Chondrocyte (in vitro differentiated cells): ENCODE measurements at regions not wholly inside any gene's neighbourhood (a gene's known extent, or its start where the extent isn't known, plus 50 kb on each side); places are given as distances from the start of the nearest gene placed in this dataset.

ENCODE experiments used
- DNase-seq: peaks from one replicate; pipeline ENCODE4 v3.0.0; 2021; ENCODE audit warnings: mixed read lengths, low spot score
- H3K27ac Mint-ChIP-seq: one replicate; pipeline ENCODE4 v1.8.0; 2021; ENCODE audit warnings: mild to moderate bottlenecking, moderate library complexity, mixed read lengths; ENCODE audit not compliant: unreplicated experiment
- H3K27me3 Mint-ChIP-seq: 2 replicates; pipeline ENCODE4 v1.8.0; 2021; ENCODE audit warnings: low read depth, mixed read lengths
- H3K36me3 Mint-ChIP-seq: 2 replicates; pipeline ENCODE4 v1.8.0; 2021; ENCODE audit warnings: low read depth, mixed read lengths
- H3K4me1 Mint-ChIP-seq: 2 replicates; pipeline ENCODE4 v1.8.0; 2021; ENCODE audit warnings: low read depth, mild to moderate bottlenecking, mixed read lengths
- H3K4me3 Mint-ChIP-seq: one replicate; pipeline ENCODE4 v1.8.0; 2021; ENCODE audit warnings: mild to moderate bottlenecking, moderate library complexity, mixed read lengths; ENCODE audit not compliant: unreplicated experiment
- H3K9me3 Mint-ChIP-seq: 2 replicates; pipeline ENCODE4 v1.8.0; 2021; ENCODE audit warnings: low read depth, mixed read lengths
- CTCF ChIP-seq: fragments of 200-600 bp; sonication (generic); IDR thresholded peaks from 2 replicates; pipeline ENCODE4 v1.5.0; 2021; ENCODE audit warnings: antibody characterized with exemption, mild to moderate bottlenecking, moderate library complexity

- Mint-ChIP-seq H3K4me1 (no peaks in the 10 kb centered on the region), H3K27ac (no peak overlapping the region), H3K9me3 (peaks cover 2% of the 10 kb centered on the region), H3K27me3 (peaks cover 2% of the 10 kb centered on the region), H3K4me3 (no peak overlapping the region), H3K36me3 (no peaks in the 10 kb centered on the region)
- no peak for TF ChIP-seq CTCF
- DNase-seq, result no peak
Measured at GRCh38 chr10:118918116-118918515, 111.4 kb upstream of the NANOS1 start.

GRCh38 chr10:118918587-118918986 is 110.9 kb upstream of the NANOS1 start:
- DNase-seq, result no peak
- no peaks in the 10 kb centered on the region for H3K4me1 Mint-ChIP-seq
- H3K36me3 Mint-ChIP-seq, result no peaks in the 10 kb centered on the region
- H3K4me3 Mint-ChIP-seq, result no peak overlapping the region
- peaks cover 2% of the 10 kb centered on the region for H3K9me3 Mint-ChIP-seq
- peaks cover 2% of the 10 kb centered on the region for H3K27me3 Mint-ChIP-seq
- TF ChIP-seq CTCF, result no peak
- H3K27ac Mint-ChIP-seq, result no peak overlapping the region

DNA sequence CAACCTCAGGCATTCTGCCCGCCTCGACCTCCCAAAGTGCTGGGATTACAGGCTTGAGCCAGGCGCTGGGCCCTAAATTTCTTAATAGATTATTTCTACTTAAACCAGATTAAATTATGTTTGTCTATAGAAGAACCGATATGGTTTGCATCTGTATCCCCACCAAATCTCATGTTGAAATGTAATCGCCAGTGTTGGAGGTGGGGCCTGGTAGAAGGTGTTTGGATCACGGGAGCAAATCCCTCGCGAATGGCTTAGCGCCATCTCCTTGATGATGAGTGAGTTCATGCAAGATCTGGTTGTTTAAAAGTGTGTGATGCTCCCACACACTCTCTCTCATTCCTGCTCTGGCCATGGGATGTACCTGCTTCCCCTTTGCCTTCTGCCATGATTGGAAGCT is 109.3 kb upstream of the NANOS1 start:
- H3K36me3 Mint-ChIP-seq, result no peaks in the 10 kb centered on the region
- no peak for DNase-seq
- H3K4me3 Mint-ChIP-seq, result no peak overlapping the region
- no peaks in the 10 kb centered on the region for H3K4me1 Mint-ChIP-seq
- no peak overlapping the region for H3K27ac Mint-ChIP-seq
- TF ChIP-seq CTCF, result no peak
- H3K27me3 Mint-ChIP-seq, result peaks cover 2% of the 10 kb centered on the region
- peaks cover 2% of the 10 kb centered on the region for H3K9me3 Mint-ChIP-seq

DNA sequence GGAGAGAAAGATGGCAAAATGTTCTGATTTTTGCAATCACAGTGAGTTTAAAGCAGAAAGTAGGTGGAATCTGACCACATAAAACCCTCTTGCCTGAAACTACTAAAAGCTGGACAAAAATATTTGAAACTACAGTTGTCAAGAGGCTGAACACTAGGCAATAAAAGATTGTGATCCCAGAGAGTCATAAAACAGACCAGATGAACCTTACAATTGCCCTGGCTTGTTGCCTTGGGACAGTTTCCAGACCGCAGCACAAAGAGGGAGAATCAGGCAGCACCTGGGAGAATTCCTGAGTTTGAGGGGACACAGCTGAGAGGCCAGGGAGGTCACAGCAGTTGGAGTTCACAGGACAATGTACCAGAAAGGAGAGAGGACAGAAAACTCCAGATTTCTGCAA is 107.3 kb upstream of the NANOS1 start:
- Mint-ChIP-seq H3K4me1 (no peaks in the 10 kb centered on the region), H3K36me3 (no peaks in the 10 kb centered on the region), H3K27me3 (peaks cover 2% of the 10 kb centered on the region), H3K4me3 (no peak overlapping the region), H3K27ac (no peak overlapping the region), H3K9me3 (peaks cover 2% of the 10 kb centered on the region)
- no peak for TF ChIP-seq CTCF
- no peak for DNase-seq

GRCh38 chr10:118922972-118923371 is 106.5 kb upstream of the NANOS1 start:
- Mint-ChIP-seq H3K27me3 (peaks cover 2% of the 10 kb centered on the region), H3K4me3 (no peak overlapping the region), H3K4me1 (no peaks in the 10 kb centered on the region), H3K36me3 (no peaks in the 10 kb centered on the region), H3K27ac (no peak overlapping the region), H3K9me3 (peaks cover 2% of the 10 kb centered on the region)
- TF ChIP-seq CTCF, result no peak
- no peak for DNase-seq
